GM18520 (cell line): ENCODE measurements at regions not wholly inside any gene's neighbourhood (a gene's known extent, or its start where the extent isn't known, plus 50 kb on each side); places are given as distances from the start of the nearest gene placed in this dataset.

Experiments used
- ATAC-seq: cut with Tn5 transposase; IDR thresholded peaks from one replicate; pipeline ENCODE4 v1.9.1; 2021; ENCODE audit not compliant: unreplicated experiment

- no peak for ATAC-seq
These were observed 75.1 kb upstream of the ZBED5 start for GRCh38 chr11:10932976-10933375.

GRCh38 chr11:10931761-10932670 is 74.2 kb upstream of the ZBED5 start:
- no peak for ATAC-seq

- no peak for ATAC-seq
These were observed 73.3 kb upstream of the ZBED5 start for GRCh38 chr11:10930972-10931760.

GRCh38 chr11:10930224-10930971 is 72.5 kb upstream of the ZBED5 start:
- ATAC-seq = no peak

GRCh38 chr11:10927538-10927937 is 69.7 kb upstream of the ZBED5 start:
- ATAC-seq = no peak

GRCh38 chr11:10926801-10927211 is 69.0 kb upstream of the ZBED5 start:
- no peak for ATAC-seq

- ATAC-seq = no peak
These were observed 67.5 kb upstream of the ZBED5 start for GRCh38 chr11:10925149-10925926.

- no peak for ATAC-seq
These were observed 66.0 kb upstream of the ZBED5 start for GRCh38 chr11:10923882-10924281.

GRCh38 chr11:10922892-10923291 is 65.0 kb upstream of the ZBED5 start:
- ATAC-seq = no peak

- no peak for ATAC-seq
These were observed 63.0 kb upstream of the ZBED5 start for GRCh38 chr11:10920875-10921274.

- ATAC-seq = no peak
These were observed 62.4 kb upstream of the ZBED5 start for GRCh38 chr11:10920205-10920604.

GRCh38 chr11:10918698-10919097 is 60.8 kb upstream of the ZBED5 start:
- ATAC-seq = no peak

- ATAC-seq = no peak
These were observed 60.4 kb upstream of the ZBED5 start for GRCh38 chr11:10918275-10918674.

- ATAC-seq = no peak
These were observed 59.9 kb upstream of the ZBED5 start for GRCh38 chr11:10917802-10918201.

GRCh38 chr11:10916665-10917064 is 58.8 kb upstream of the ZBED5 start:
- no peak for ATAC-seq

- ATAC-seq = no peak
These were observed 56.2 kb upstream of the ZBED5 start for GRCh38 chr11:10914050-10914449.

- no peak for ATAC-seq
These were observed 55.2 kb upstream of the ZBED5 start for GRCh38 chr11:10913075-10913474.

GRCh38 chr11:10911907-10912306 is 54.1 kb upstream of the ZBED5 start:
- no peak for ATAC-seq

- ATAC-seq = no peak
These were observed 51.5 kb upstream of the ZBED5 start for GRCh38 chr11:10909141-10909883.
